DOHH2 (cell line): ENCODE measurements at regions not wholly inside any gene's neighbourhood (a gene's known extent, or its start where the extent isn't known, plus 50 kb on each side); places are given as distances from the start of the nearest gene placed in this dataset.

ENCODE experiments used
- H3F3A ChIP-seq: fragments of 200-600 bp; sonication (generic), shearing (Covaris generic); 2 replicates; pipeline ENCODE4 v1.6.0; 2016; ENCODE audit warnings: antibody characterized with exemption, mild to moderate bottlenecking; ENCODE audit not compliant: control insufficient read depth, insufficient read depth
- H3K27ac ChIP-seq: fragments of 200-600 bp; sonication (generic); 2 replicates; pipeline ENCODE4 v1.5.1; 2014; ENCODE audit warnings: low read depth, mild to moderate bottlenecking, low read length, moderate library complexity
- H3K27me3 ChIP-seq: fragments of 200-600 bp; sonication (generic); 2 replicates; pipeline ENCODE4 v1.6.1; 2014; ENCODE audit warnings: mild to moderate bottlenecking, low read length, mixed read lengths; ENCODE audit not compliant: control insufficient read depth
- H3K36me3 ChIP-seq: fragments of 200-600 bp; sonication (generic); 2 replicates; pipeline ENCODE4 v1.6.1; 2014; ENCODE audit warnings: mild to moderate bottlenecking, low read length, moderate library complexity, mixed read lengths; ENCODE audit not compliant: control insufficient read depth
- H3K4me1 ChIP-seq: fragments of 200-600 bp; sonication (generic); 2 replicates; pipeline ENCODE4 v1.6.1; 2014; ENCODE audit warnings: mild to moderate bottlenecking, low read length, mixed read lengths; ENCODE audit not compliant: control insufficient read depth
- H3K4me2 ChIP-seq: fragments of 200-600 bp; sonication (generic); 2 replicates; pipeline ENCODE4 v1.6.0; 2014; ENCODE audit warnings: mild to moderate bottlenecking, low read length, moderate library complexity
- H3K4me3 ChIP-seq: fragments of 200-600 bp; sonication (generic); 2 replicates; pipeline ENCODE4 v1.5.1; 2014; ENCODE audit warnings: mild to moderate bottlenecking, low read length, mixed read lengths
- H3K79me2 ChIP-seq: fragments of 200-600 bp; sonication (generic); 2 replicates; pipeline ENCODE4 v1.6.1; 2014; ENCODE audit warnings: mild to moderate bottlenecking, low read length, mixed read lengths; ENCODE audit not compliant: control insufficient read depth
- H3K9me2 ChIP-seq: fragments of 200-600 bp; sonication (generic); replicated peaks from 2 replicates; pipeline ENCODE4 v1.6.1; 2014; ENCODE audit warnings: mild to moderate bottlenecking, low read length, mixed read lengths; ENCODE audit not compliant: control insufficient read depth
- H3K9me3 ChIP-seq: fragments of 200-600 bp; sonication (generic); 2 replicates; pipeline ENCODE4 v1.6.1; 2014; ENCODE audit warnings: antibody characterized with exemption, low read length, mixed read lengths; ENCODE audit not compliant: control insufficient read depth, insufficient read depth
- H4K20me1 ChIP-seq: fragments of 200-600 bp; sonication (generic); 2 replicates; pipeline ENCODE4 v1.6.0; 2014; ENCODE audit warnings: low read depth, mild to moderate bottlenecking, antibody characterized with exemption, low read length, moderate library complexity; ENCODE audit not compliant: control insufficient read depth, insufficient read depth
- CTCF ChIP-seq: fragments of 200-600 bp; sonication (generic); IDR thresholded peaks from one replicate; pipeline ENCODE4 v1.5.1; 2014; ENCODE audit warnings: antibody characterized with exemption, mild to moderate bottlenecking, low read depth, low read length; ENCODE audit not compliant: poor library complexity, severe bottlenecking
- EZH2phosphoT487 ChIP-seq: fragments of 200-600 bp; sonication (generic); IDR thresholded peaks from 2 replicates; pipeline ENCODE4 v1.6.1; 2017; ENCODE audit warnings: borderline replicate concordance, mild to moderate bottlenecking, antibody characterized with exemption, low read length, moderate library complexity, mixed read lengths

GRCh38 chrY:15239596-15240132 is 715.3 kb downstream of the NLGN4Y start:
- Histone ChIP-seq H3K4me1 (no peaks in the 10 kb centered on the region), H3K27me3 (no peaks in the 10 kb centered on the region), H3F3A (no peaks in the 10 kb centered on the region), H4K20me1 (no peaks in the 10 kb centered on the region), H3K27ac (no peak overlapping the region), H3K9me2 (no peaks in the 10 kb centered on the region), H3K4me3 (no peak overlapping the region), H3K79me2 (no peaks in the 10 kb centered on the region), H3K36me3 (no peaks in the 10 kb centered on the region), H3K9me3 (no peaks in the 10 kb centered on the region), H3K4me2 (no peak overlapping the region)
- TF ChIP-seq CTCF, result no peak
- no peak for TF ChIP-seq EZH2phosphoT487

- H3K4me1 ChIP-seq, result no peaks in the 10 kb centered on the region
- H3K9me3 ChIP-seq, result no peaks in the 10 kb centered on the region
- H3K79me2 ChIP-seq, result no peaks in the 10 kb centered on the region
- no peaks in the 10 kb centered on the region for H4K20me1 ChIP-seq
- no peaks in the 10 kb centered on the region for H3K27me3 ChIP-seq
- TF ChIP-seq EZH2phosphoT487, result no peak
- no peak for TF ChIP-seq CTCF
- H3F3A ChIP-seq, result no peaks in the 10 kb centered on the region
- H3K27ac ChIP-seq, result no peak overlapping the region
- H3K36me3 ChIP-seq, result no peaks in the 10 kb centered on the region
- no peak overlapping the region for H3K4me3 ChIP-seq
- H3K9me2 ChIP-seq, result no peaks in the 10 kb centered on the region
- no peak overlapping the region for H3K4me2 ChIP-seq
Measured at GRCh38 chrY:15259286-15259685, 735.0 kb downstream of the NLGN4Y start.

- Histone ChIP-seq H3K9me2 (no peaks in the 10 kb centered on the region), H3F3A (no peaks in the 10 kb centered on the region), H3K4me2 (no peak overlapping the region), H3K79me2 (no peaks in the 10 kb centered on the region), H3K27me3 (no peaks in the 10 kb centered on the region), H3K27ac (no peak overlapping the region), H3K4me1 (no peaks in the 10 kb centered on the region), H3K4me3 (no peak overlapping the region), H3K36me3 (no peaks in the 10 kb centered on the region), H4K20me1 (no peaks in the 10 kb centered on the region), H3K9me3 (no peaks in the 10 kb centered on the region)
- TF ChIP-seq EZH2phosphoT487 (no peak), CTCF (no peak)
Measured at GRCh38 chrY:15286572-15286971, 762.2 kb downstream of the NLGN4Y start.
